HepG2 (cell line): ENCODE measurements at regions not wholly inside any gene's neighbourhood (a gene's known extent, or its start where the extent isn't known, plus 50 kb on each side); places are given as distances from the start of the nearest gene placed in this dataset.

ENCODE experiments used
- ATAC-seq: fragments of 200-7000 bp; cut with Tn5 transposase; 3 replicates; pipeline ENCODE4 v1.9.1; 2020; ENCODE audit warnings: mild to moderate bottlenecking, moderate library complexity
- BruUV-seq: library from RNA; stranded (reverse); fragments of 400-500 nt; replicated peaks from 2 replicates; lab custom pipeline; 2021; lab: Mats Ljungman, UMichigan
- CTCF ChIA-PET: fragments of 300-600 bp; formaldehyde crosslinking; extraction: SDS; loops from one replicate; lab custom pipeline; 2021; ENCODE audit warnings: low total read pairs, inconsistent platforms, low intra/inter-chr PET ratio; lab: Yijun Ruan, JAX
- POLR2A ChIA-PET: fragments of 350-600 bp; sonication (Branson Sonifier 250); formaldehyde crosslinking; loops from one replicate; lab custom pipeline; 2020; ENCODE audit warnings: antibody characterized with exemption, inconsistent platforms; lab: Yijun Ruan, JAX
- DNase-seq: peaks from one replicate; pipeline ENCODE4 v3.0.0-alpha.2; 2015; ENCODE audit warnings: low spot score
- FAIRE-seq: peaks from 3 replicates; lab custom pipeline; 2011; peaks lifted over from hg19 to GRCh38; lab: Jason Lieb, UNC
- H2AFZ ChIP-seq: one replicate; pipeline ENCODE4 v1.6.1; 2011; ENCODE audit warnings: low read length, inconsistent platforms
- H3K27ac ChIP-seq: fragments of 300-600 bp; 3 replicates; pipeline ENCODE4 v1.8.0; 2011; ENCODE audit warnings: mixed run types, mild to moderate bottlenecking, mixed read lengths, low read length, inconsistent platforms; ENCODE audit not compliant: insufficient read depth; ENCODE audit errors: extremely low read length
- H3K27me3 ChIP-seq, 2 experiments: fragments of 200-600 bp in 1 of 2; 2 replicates in 1 of 2; 3 replicates in 1 of 2; pipeline versions ENCODE4 v1.6.0 to v1.8.0; 2011; ENCODE audit warnings: low read length in 2 of 2, mild to moderate bottlenecking in 2 of 2, moderate library complexity in 2 of 2, inconsistent platforms in 1 of 2; ENCODE audit not compliant: insufficient read depth in 2 of 2, control insufficient read depth in 1 of 2
- H3K36me3 ChIP-seq, 2 experiments: fragments of 200-600 bp in 1 of 2; replicated peaks in 1 of 2; 2 replicates in 1 of 2; 3 replicates in 1 of 2; pipeline versions ENCODE4 v1.5.1 to v1.8.0; 2011; ENCODE audit warnings: low read length in 2 of 2, inconsistent platforms in 1 of 2; ENCODE audit not compliant: insufficient read depth in 2 of 2, control insufficient read depth in 1 of 2
- H3K4me1 ChIP-seq: 2 replicates; pipeline ENCODE4 v1.5.1; 2012; ENCODE audit warnings: low read length, inconsistent platforms; ENCODE audit not compliant: insufficient read depth
- H3K4me2 ChIP-seq: 2 replicates; pipeline ENCODE4 v1.6.0; 2011; ENCODE audit warnings: low read depth, low read length, inconsistent platforms
- H3K4me3 ChIP-seq, 3 experiments: fragments of 200-600 bp in 1 of 3; sonication (generic), shearing (Covaris generic) in 1 of 3; replicated peaks in 1 of 3; 2 replicates each; pipeline ENCODE4 v1.5.1; 2011 to 2016; ENCODE audit warnings: low read length in 3 of 3, inconsistent platforms in 2 of 3, low read depth in 2 of 3, mild to moderate bottlenecking in 2 of 3, control low read depth in 1 of 3, mixed read lengths in 1 of 3; ENCODE audit not compliant: insufficient read depth in 1 of 3
- H3K79me2 ChIP-seq: one replicate; pipeline ENCODE4 v1.6.1; 2011; ENCODE audit warnings: low read length, inconsistent platforms; ENCODE audit not compliant: insufficient read depth
- H3K9ac ChIP-seq: 2 replicates; pipeline ENCODE4 v1.6.0; 2011; ENCODE audit warnings: mild to moderate bottlenecking, low read depth, low read length, inconsistent platforms; ENCODE audit not compliant: insufficient read depth
- H3K9me3 ChIP-seq: 2 replicates; pipeline ENCODE4 v1.5.1; 2012; ENCODE audit warnings: mild to moderate bottlenecking, low read length
- H4K20me1 ChIP-seq: 2 replicates; pipeline ENCODE4 v1.6.0; 2011; ENCODE audit warnings: inconsistent platforms, mild to moderate bottlenecking, low read length, moderate library complexity; ENCODE audit not compliant: insufficient read depth
- MNT ChIP-seq: fragments of 450-650 bp; IDR thresholded peaks from 2 replicates; pipeline ENCODE4 v1.6.1; 2016
- NR1H2 ChIP-seq: sonication (generic); formaldehyde crosslinking; IDR thresholded peaks from 2 replicates; pipeline ENCODE4 v1.8.1; 2022; ENCODE audit warnings: low read depth, missing genetic modification reagents, borderline replicate concordance
- PRDM10 ChIP-seq: sonication (generic); formaldehyde crosslinking; IDR thresholded peaks from 2 replicates; pipeline ENCODE4 v1.4.0; 2020; ENCODE audit warnings: low read depth, missing genetic modification reagents
- RFX3 ChIP-seq: IDR thresholded peaks from 2 replicates; pipeline ENCODE4 v1.6.1; 2016; ENCODE audit warnings: missing biosample characterization, missing genetic modification reagents
- ZNF773 ChIP-seq: sonication (generic); formaldehyde crosslinking; IDR thresholded peaks from 2 replicates; pipeline ENCODE4 v1.4.0; 2020; ENCODE audit warnings: missing genetic modification reagents, borderline replicate concordance
- WGBS: methylation state at CpG from one replicate; pipeline ENCODE4 v1.1.6; 2017; ENCODE audit warnings: low lambda C conversion rate; 5-methylcytosine and 5-hydroxymethylcytosine counted together
- in situ Hi-C: cut with HindIII; loops from 2 replicates; pipeline ENCODE4 v1.10.0; 2017; ENCODE audit warnings: low pct_unique_long_range_greater_than_20kb; ENCODE audit not compliant: extremely low pct_ligation_motif_present
- intact Hi-C: fragments of 100-400 bp; cut with micrococcal nuclease; formaldehyde crosslinking; loops from one replicate; pipeline ENCODE4 v1.10.0; 2022; ENCODE audit not compliant: unreplicated experiment
- TF ChIP-seq, protein P1 (sequence below): sonication (generic); formaldehyde crosslinking; IDR thresholded peaks from 2 replicates; pipeline ENCODE4 v1.4.0; 2020; ENCODE audit warnings: mild to moderate bottlenecking, missing genetic modification reagents

DNA sequence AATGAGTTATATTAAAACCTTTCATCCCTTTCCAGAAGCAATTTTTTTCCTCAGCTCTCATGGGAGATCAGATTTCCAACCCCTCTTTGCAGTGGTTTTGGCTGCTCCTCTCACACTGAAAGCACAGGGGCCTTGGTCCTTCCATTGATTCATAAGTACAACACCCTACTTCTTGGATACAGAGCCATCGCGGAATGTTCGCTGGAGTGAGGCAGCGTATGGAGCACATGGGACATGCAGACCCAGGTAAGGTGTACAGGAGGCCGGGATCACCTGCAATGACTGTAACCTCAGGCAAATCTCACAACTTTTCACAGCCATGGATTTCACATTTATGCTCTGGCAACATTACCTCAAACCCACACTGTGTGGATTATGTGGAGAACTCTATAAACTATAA lies 75.2 kb upstream of the HEY2 start:
- ATAC-seq (no peak), DNase-seq (no peak), FAIRE-seq (no peak)
- Histone ChIP-seq H3K79me2 (no peaks in the 10 kb centered on the region), H3K4me3 (no peak overlapping the region), H3K9me3 (no peaks in the 10 kb centered on the region), H3K4me1 (no peaks in the 10 kb centered on the region), H3K36me3 (no peaks in the 10 kb centered on the region), H3K9ac (no peak overlapping the region), H3K27me3 (peaks cover 0 to 2% of the 10 kb centered on the region in 2 experiments; a peak in 2 of 5 replicates), H4K20me1 (no peaks in the 10 kb centered on the region), H3K27ac (no peak overlapping the region), H3K4me2 (no peak overlapping the region), H2AFZ (no peak overlapping the region)
- in situ Hi-C loops: no loop called here
- intact Hi-C loops: no loop called here
- WGBS: 55% methylated on average over 5 of the region's 5 CpGs
- ChIA-PET CTCF (no interaction called here), POLR2A (no interaction called here)
- TF ChIP-seq, protein P1, sequence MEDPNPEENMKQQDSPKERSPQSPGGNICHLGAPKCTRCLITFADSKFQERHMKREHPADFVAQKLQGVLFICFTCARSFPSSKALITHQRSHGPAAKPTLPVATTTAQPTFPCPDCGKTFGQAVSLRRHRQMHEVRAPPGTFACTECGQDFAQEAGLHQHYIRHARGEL (CRISPR knock-in tag): no peak
- TF ChIP-seq RFX3 (no peak), MNT (no peak), ZNF773 (no peak), PRDM10 (CRISPR knock-in tag) (no peak), NR1H2 (no peak)
- no TSS peak for BruUV-seq
